Right ventricle myocardium superior (tissue), 1 donor: ENCODE measurements at regions not wholly inside any gene's neighbourhood (a gene's known extent, or its start where the extent isn't known, plus 50 kb on each side); places are given as distances from the start of the nearest gene placed in this dataset.
A peak's percentile ranks its signal among the peaks of the same experiment; 100 is the strongest.
"Not testable (repeated sequence)": the region's sequence is repeated elsewhere in the genome, so short reads cannot be mapped to it uniquely, and the experiment has no call there.

Experiments
- ATAC-seq: fragments of 200-7000 bp; cut with Tn5 transposase; one replicate; pipeline ENCODE4 v1.9.1; 2020; ENCODE audit warnings: mild to moderate bottlenecking; ENCODE audit not compliant: poor library complexity
- DNase-seq: peaks from one replicate; pipeline ENCODE4 v3.0.0-alpha.2; 2020
- intact Hi-C: fragments of 100-400 bp; cut with DNase I; formaldehyde crosslinking; loops from one replicate; pipeline ENCODE4 v1.11.2; 2022
- donor health status: DM: no; HTN: yes; CAD: no; lungs with severe emphysema.

DNA sequence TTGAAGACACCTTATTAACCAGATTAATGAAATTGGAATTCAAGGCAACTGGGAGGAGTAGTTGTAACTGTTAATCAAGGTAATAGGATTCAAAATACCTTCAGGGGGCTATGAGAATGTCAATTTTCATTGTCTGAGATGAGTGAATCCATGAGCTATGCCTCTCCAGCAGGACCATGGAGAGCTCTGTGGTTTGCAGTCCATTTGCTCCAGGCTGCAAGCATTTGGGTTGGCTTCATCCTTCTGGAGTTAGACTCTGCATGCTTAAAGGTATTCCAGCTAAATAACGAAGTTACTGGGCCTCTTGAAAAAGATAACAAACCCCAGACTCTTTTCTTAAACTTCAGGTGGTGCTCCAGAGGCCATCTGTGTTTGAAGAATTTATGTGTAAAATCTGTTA, 207.1 kb upstream of the SLC8A1 start:
- ATAC-seq (no peak), DNase-seq (no peak)
- intact Hi-C loops, result no loop called here

DNA sequence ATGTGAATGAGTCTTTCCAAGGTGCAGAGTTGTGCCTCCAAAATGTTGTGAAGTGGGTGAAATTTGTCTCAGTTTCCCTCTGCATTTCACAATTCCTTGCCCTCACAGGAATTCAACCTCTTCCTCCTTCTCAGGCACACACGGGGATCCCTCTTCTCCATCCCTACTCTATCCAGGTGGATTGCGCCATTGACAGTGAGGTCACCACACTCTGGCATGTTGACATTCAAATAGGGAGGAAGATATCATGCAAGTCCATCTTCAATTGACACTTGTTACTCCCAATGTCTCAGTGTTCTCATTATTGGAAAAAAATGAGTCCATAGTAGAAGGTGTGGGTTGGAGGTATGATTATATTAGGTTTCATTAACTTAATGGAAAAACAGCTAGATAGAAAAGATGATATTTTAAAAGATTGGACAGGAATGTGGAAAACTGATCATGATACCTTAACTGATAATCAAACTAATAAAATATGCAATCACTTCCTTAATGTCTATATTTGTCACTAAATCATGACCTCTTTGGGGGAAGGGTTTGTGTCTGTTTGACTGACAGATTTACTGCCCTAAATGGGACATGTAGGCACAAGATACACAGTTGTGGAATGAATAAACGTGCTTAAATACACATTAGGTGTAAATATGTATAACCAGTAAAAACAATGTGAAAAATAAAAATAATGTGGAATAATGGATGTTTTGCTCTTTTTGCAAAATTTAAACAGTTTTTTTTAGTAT, 213.8 kb upstream of the SLC8A1 start:
- DNase-seq (no peak), ATAC-seq (no peak)
- intact Hi-C loops, result no loop called here

DNA sequence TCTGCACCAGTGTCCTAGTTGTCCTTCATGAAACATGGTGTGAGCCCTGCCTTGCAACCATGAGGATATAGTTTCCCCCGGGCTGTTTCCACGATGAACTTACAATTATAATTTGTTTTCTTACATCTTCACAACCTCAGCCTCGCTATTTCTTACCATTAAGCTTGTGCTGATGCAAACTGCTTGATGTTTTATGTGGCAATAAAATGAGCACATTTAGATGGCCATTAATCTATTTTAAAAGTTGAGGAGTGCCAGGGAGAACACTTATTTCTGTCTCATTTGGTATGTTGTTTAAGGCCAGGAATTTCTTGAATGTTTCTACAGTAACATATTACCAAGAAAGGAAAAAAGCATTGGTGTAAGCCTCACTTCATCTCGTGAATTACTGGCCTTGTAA, 214.5 kb upstream of the SLC8A1 start:
- DNase-seq (no peak), ATAC-seq (no peak)
- intact Hi-C loops, result no loop called here

DNA sequence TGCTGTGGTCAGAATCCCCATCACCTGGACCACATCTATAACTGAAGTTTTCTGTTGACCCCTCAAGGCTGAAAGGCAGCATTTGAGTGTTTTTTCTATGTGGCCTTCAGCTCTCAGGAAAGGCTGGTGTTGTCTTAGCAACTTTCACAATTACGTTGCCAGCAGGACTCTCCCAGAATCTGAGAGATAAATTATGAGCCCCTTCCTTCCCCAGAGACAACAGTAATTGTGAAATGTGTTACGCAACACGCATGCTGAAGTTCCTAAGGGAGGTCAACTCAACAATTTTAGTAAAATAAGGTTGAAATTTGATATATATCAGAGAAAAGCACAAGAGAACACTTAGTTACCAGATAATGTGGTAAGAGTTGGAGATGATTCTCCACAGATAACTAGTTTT, 216.5 kb upstream of the SLC8A1 start:
- DNase-seq (no peak), ATAC-seq (peak; percentile 86)
- intact Hi-C loops, result no loop called here

DNA sequence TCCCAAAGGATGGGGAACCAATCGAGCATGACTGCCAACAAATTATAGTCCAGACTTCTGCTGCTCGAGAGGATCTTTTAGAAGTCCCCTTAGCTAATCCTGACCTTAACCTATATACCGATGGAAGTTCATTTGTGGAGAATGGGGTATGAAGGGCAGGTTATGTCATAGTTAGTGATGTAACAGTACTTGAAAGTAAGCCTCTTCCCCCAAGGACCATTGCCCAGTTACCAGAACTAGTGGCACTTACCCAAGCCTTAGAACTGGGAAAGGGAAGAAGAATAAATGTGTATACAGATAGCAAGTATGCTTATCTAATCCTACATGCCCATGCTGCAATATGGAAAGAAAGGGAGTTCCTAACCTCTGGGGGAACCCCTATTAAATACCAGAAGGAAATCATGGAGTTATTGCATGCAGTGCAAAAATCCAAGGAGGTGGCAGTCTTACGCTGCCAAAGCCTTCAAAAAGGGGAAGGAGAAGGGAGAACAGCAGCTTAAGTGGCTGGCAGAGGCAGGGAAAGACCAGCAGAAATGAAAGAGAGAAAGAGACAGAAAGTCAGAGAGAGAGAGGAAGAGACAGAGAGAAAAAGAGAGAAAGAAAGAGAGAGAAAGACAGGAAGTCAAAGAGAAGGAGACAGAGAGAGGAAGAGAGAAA, 224.4 kb upstream of the SLC8A1 start:
- DNase-seq, ATAC-seq, intact Hi-C loops: not testable (repeated sequence)

DNA sequence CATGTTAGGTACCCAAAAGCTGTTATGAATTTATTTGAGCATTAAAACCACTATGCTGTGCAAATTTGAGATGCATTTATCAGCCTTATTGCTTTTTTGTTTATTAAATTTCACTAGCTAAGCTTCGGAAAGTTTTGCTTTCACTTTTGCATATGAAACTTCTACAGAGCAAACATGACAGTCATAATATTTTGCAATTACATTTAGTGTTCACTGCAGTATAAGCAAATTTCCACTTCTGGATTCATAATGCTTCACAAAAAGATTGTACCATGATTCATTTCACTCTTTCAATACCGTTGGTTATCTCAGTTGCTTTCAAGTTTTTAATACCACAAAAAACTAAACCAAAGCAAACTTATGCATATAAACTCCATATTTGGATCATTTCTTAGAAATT, 228.7 kb upstream of the SLC8A1 start:
- no peak for DNase-seq

DNA sequence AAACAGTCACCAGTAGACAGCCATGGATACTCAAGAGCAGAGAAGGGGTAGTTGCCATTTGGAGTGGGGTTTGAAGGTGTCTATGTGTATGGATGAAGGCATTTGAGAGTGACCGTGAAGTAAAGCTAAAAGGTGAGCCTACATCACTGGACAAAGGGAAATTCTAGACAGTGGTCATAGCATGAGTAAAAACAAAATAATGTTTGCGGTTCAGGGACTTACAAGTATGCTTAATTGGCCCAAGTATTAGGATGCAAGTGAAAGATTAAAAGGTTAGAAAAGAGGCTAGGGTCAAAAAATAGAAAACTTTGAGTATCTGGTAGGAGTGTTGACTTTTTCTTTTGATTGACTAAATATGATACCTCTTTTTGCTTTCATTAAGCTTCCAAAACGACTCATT, 238.1 kb upstream of the SLC8A1 start:
- intact Hi-C loops, result no loop called here
- DNase-seq, result no peak
- no peak for ATAC-seq

More for the DNA sequence above, 228.7 kb upstream of the SLC8A1 start:
- intact Hi-C loops, result no loop called here
- no peak for ATAC-seq

DNA sequence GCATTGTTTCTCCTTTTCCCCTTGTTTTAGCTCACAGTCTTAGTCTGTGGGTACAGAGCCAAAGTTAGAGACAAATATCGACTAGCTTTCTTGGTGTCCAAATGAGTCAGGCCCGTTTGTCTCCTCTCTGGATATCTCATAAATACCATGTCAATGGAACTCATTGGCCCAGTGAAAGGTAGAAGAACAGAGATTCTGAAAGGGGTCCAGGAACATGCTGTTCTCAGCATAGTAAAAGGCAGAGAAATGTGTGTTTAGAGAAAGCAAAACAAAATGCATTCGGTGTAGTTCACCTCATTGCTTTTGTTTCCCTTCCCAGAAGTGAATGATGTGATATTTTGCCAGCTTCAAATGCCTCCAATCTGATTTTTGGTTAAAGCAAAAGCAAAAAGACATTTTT, 238.6 kb upstream of the SLC8A1 start:
- intact Hi-C loops, result no loop called here
- ATAC-seq, result peak; percentile 18
- DNase-seq, result no peak

DNA sequence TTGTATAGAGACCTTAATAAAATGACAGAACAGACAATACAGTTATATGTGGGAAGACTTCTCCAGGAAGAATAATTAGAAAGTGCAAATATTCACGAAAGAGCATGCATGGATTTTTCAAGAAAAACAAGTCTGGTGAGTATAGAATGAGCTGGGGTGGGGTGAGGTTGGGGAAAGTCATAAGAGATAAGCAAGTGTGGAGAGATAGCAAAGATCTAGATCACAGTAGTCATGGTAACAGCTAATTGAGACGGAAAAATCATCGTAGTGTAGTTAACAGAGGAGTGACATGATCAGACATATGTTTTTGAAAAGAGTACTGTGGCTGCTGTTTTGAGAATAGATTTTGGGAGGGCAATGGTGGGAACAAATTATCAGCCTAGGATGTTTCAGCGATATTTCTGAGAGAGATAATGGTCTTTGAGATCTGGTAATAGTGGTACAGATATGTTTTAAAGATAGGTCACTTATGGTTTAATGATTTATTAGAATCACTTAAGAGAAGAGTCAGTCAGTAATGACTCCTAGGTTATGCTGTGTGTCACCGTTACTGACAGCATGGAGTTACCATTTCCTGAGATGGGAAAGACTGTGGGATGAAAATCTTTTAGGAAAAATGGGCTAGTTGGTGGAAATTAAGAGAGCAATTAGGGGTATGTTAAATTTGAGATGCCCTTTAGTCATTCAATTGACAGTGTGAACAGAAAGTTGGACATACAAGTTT, 248.5 kb upstream of the SLC8A1 start:
- intact Hi-C loops, result no loop called here
- no peak for DNase-seq
- ATAC-seq, result no peak

DNA sequence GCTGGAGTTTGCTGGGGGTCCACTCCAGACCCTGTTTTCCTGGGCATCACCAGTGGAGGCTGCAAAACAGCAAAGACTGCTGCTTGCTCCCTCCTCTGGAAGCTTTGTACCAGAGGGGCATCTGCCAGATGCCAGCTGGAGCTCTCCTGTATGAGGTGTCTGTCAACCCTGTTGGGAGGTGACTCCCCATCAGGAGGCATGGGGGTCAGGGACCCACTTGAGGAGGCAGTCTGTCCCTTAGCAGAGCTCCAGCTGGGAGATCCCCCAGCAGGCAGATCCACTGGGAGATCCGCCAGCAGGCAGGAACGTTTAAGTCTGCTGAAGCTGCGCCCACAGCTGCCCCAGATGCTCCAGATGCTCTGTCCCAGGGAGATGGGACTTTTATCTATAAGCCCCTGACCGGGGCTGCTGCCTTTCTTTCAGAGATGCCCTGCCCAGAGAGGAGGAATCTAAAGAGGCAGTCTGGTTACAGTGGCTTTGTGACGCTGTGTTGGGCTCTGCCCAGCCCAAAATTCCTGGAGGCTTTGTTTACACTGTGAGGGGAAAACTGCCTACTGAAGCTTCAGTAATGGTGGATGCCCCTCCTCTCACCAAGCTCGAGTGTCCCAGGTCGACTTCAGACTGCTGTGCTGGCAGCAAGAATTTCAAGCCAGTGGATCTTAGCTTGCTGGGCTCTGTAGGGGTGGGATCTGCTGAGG, 260.5 kb upstream of the SLC8A1 start:
- ATAC-seq, intact Hi-C loops, DNase-seq: not testable (repeated sequence)

DNA sequence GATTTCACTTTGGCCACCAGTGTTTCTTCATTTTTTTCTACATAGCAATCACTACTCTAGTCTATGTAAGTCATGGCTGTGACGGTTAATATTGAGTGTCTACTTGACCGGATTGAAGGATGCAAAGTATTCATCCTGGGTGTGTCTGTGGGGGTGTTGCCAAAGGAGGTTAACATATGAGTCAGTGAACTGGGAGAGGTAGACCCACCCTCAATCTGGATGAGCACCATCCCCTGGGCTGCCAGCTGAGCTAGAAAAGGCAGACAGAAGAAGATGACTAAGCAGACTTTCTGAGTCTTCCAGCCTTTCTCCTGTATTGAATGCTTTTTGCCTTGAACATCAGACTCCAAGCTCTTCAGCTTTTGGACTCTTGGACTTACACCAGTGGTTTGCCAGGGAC, 265.0 kb upstream of the SLC8A1 start:
- DNase-seq, result peak; percentile 20
- intact Hi-C loops, result no loop called here
- ATAC-seq, result no peak

DNA sequence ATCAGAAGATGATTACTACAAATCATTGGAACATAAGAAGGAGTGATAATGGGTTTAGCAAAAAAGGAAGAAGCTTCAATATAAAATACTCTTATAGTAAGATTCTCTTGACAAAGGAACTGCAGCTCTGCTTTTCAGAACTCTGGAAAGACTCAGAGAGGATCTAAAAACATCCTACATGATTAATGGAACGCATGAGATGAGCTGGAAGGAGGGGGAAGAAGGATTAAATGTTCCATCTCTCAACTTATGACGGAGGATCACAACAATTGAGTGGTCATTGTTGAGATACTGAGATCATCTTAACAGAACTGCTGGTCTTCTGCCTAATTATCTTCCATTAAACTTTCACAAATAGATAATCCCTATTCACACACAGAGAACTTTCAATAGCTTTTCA, 267.5 kb upstream of the SLC8A1 start:
- no peak for DNase-seq
- no peak for ATAC-seq
- intact Hi-C loops, result no loop called here

DNA sequence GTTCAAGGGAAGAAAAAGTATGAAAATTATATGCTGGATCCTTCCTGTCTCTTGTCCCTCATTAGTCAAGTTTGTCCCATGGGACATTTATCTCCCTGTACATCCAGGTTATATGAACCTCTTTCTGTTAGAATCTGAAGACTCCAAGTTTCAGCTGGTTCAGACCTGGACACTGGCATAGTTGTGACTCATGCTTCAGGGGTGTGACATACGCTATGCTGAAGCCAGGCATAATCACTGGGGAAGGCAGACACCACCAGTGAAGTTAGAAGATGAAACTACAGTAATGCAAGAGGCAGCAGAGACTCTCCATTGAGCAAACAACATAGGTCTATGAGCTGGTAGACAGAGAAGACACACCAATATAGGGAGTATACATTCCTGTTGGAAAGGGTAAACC, 269.7 kb upstream of the SLC8A1 start:
- intact Hi-C loops, result no loop called here
- DNase-seq (no peak), ATAC-seq (no peak)

DNA sequence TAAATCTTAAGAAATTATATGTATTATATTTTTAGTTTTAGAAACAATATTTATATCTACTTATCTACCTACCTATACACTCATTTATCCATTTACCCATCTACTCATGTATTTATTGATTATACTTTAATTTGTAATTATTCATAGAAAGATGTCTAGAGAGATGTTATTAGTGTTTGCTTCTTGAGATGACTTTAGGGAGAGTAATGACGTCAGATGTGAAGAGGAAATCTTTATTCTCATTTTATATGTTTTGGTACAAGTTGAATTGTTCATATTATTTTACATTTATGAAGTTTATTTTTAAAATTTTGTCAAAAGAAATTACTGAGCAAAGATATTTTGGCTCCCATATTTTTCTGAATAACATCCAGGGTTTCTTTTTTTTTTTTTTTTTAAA, 271.3 kb upstream of the SLC8A1 start:
- no peak for DNase-seq
- intact Hi-C loops, result no loop called here
- no peak for ATAC-seq

DNA sequence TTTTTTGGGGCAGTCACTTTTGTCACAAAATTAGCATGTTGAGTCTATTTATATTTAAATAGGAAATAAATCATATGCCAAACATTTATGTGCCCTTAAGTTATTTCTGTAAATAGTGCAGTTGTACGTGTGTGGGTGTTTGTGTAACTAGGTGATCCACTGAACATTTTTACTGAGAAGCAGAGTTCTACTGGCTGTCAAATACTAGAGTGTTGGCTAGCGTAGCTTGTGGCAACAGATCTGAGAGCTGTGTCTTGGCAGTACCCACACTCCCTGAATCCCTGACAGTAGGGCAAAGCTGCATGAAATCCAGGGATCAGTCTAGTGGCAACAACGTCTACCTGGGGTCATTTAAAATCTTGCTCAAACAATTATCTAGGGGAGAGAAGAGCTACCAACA, 273.1 kb upstream of the SLC8A1 start:
- DNase-seq (no peak), ATAC-seq (peak; percentile 92)
- intact Hi-C loops, result no loop called here

DNA sequence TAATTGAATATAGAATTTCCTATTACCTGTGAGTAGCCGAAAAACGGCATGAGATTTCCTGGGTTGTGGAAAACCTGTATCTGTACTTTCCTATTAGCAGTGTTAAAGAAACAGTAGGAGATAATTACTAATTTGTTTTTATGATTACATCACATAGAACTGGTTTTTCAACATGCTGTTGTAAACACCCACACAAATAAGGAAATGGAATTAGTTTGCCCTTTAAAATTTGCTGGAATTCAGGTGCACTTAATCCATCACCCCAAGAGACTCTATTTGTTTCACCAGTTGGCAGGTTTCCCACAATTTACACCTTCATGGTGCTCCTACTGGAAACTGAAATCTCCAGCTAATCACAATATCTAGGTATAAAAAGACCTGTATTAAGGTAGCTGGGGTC, 274.1 kb upstream of the SLC8A1 start:
- intact Hi-C loops, result no loop called here
- DNase-seq, result no peak
- ATAC-seq, result no peak

DNA sequence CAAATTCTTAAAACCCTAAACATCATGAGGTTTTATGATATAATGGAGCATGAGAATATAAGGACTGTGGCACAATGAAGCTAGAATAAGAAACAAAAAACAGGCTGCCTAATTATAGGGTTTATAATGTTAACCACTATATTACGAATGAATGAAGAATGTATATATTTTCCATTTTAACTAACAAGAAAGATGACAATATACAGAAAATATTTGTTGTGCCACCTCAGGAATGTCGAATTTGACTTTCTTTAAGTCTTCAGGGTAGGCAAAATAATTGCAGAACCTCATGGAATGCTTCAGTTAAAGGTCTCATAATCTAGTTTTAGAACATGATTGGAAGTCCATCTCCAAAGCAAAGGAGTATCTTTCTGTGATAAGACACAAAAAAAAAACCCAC, 282.9 kb upstream of the SLC8A1 start:
- ATAC-seq, result no peak
- intact Hi-C loops, result no loop called here
- no peak for DNase-seq

DNA sequence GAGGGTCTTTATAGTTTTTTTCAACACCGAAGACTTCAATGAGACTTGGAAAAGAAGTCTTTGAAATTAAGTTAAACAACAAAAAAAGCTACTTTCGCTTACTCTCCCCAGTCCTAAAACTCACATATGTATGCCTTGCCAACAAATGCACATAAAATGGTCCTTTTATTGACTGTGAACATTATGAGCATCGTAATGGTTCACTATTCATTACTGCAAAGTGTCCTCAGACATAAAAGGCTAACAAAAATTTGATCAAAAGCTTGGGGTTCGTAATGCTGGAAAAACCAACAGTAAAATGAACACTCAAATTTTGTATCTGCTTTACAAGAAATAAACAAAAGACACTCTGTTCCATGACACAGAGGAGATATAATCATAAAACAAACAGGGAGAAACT, 285.3 kb upstream of the SLC8A1 start:
- ATAC-seq (no peak), DNase-seq (no peak)
- intact Hi-C loops, result no loop called here

DNA sequence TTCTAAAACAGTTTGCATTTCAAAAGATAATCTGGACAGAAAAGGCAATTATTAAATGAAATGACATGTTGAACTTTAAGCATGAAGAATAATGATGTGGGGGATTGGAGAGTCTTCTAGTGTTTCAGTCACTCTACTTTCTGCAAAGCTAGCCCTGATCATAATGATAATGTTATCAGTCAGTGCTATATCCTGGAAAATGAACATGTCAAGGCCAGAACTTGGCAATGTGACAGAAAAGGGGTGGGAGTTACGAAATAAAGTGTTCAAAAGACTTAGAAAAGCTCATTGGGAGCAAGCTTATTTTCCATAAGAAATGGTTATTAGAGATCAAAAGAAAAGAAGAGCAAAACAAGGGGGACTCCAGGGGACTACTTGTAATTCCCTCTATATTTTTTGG, 288.5 kb upstream of the SLC8A1 start:
- no peak for DNase-seq
- ATAC-seq, result no peak
- intact Hi-C loops, result no loop called here

DNA sequence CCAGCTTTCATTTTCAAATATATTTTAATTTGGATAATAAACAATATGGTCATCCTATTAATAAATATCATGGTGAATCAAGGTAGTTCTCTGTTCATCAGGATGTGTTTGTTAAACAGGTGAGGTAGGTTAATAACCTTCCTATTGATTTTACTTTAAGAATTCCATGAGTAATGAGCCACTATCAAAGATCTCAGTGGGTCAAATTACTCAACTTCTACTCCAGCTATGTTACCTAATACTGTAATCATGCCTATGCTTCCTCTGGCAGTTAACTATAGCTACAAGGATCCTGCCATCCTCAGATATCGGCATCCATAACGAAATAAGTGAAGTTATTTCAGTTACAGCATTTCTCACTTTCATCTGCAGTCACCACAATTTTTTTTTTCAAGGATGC, 289.6 kb upstream of the SLC8A1 start:
- ATAC-seq (no peak), DNase-seq (no peak)
- intact Hi-C loops, result no loop called here
